ENCODE measurements at regions not wholly inside any gene's neighbourhood (a gene's known extent, or its start where the extent isn't known, plus 50 kb on each side); places are given as distances from the start of the nearest gene placed in this dataset.

DNA sequence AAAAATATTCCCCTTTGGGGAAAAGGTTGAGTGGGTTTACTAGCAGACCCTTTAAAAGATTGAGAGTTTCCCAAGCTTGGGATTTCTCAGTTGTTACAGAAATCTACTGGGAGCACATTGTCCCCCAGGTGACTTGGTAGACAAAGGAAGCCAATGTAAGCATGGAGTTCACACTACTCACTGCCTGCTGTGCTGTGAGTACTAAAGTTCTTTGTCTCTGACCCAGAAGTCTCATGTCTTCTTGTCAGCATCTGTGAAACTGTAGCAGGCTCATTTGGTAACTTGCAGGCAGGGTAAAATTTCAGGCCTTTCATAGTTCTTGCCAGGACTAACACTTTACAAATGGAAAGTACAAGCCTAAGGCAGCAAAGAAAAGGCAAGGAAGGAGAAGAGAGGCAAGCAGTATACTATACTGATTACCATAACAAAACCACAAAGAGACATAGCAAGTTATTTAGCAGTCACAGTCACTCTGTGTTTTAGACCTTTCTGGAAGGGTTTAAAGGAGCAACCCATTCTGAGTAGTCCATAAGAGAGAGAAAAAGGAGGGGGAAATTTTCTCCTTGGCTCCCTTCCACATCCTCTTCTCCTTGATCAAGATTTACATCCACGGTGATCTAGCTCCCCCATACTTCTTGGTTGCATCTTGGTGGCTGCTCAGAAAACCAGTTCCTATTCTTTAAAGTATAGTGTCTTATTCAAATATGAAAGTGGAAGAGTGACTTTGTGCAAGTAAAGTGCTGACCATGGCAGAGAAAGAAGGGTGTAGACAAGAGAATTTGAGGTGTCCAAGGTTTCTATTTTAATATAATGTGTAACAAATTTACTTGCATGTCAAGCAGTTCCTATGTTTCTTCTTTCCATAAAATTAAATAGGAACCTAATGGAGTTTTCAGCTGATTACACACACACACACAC is 160.0 kb upstream of the PDE5A start:
- H3K27me3 ChIP-seq (ENCODE audit: control insufficient read depth in 2 of 2, insufficient read depth in 2 of 2, low read length in 2 of 2), result no peaks in the 10 kb centered on the region
- no peaks in the 10 kb centered on the region for H3K4me1 ChIP-seq (ENCODE audit: control insufficient read depth in 2 of 2, insufficient read depth in 2 of 2, low read length in 2 of 2)
- H3K27me3 Mint-ChIP-seq, result peaks cover 0 to 16% (median 5%) of the 10 kb centered on the region in 5 donors
- no peak overlapping the region for H3K27ac ChIP-seq (ENCODE audit: low read depth, low read length)
- peaks cover 0 to 6% (median 0%) of the 10 kb centered on the region in 11 donors for H3K9me3 Mint-ChIP-seq
- H3K36me3 ChIP-seq (ENCODE audit: control insufficient read depth in 2 of 3, insufficient read depth in 3 of 3, low read length in 3 of 3), result no peaks in the 10 kb centered on the region
- H3K9me3 ChIP-seq (ENCODE audit: control insufficient read depth in 2 of 3, low read length in 3 of 3), result no peaks in the 10 kb centered on the region
- no peaks in the 10 kb centered on the region for H3K36me3 Mint-ChIP-seq
- no peak overlapping the region for H3K27ac Mint-ChIP-seq
- no peak for ATAC-seq
- ChIA-PET CTCF (no interaction called here), POLR2A (no interaction called here)
- no peak overlapping the region for H3K4me3 Mint-ChIP-seq
- no peak for DNase-seq
- intact Hi-C loops (cut with micrococcal nuclease), result no loop called here
- H3K4me3 ChIP-seq (ENCODE audit: low read length), result no peak overlapping the region
- peaks cover 0 to 2% (median 0%) of the 10 kb centered on the region in 7 donors for H3K4me1 Mint-ChIP-seq

DNA sequence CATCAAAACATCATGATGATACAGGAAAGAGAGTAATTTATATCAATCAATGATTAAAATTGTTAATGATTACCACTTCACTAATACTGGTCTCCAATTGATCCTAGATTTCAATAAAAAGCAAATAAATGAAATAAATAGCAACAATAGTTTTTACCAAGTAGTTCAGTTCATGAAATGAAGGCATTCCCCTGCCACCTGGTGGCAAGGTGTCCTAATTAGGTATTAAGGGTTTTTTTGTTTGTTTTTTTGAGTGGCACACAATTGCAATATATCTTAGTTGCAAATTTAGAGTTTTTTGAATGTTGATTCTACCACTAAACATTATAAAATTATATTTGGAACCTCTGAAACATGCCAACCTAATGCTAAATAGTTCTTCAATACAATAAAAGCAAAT is 157.4 kb upstream of the PDE5A start:
- Histone ChIP-seq H3K4me3 (ENCODE audit: low read length) (no peak overlapping the region), H3K36me3 (ENCODE audit: control insufficient read depth in 2 of 3, insufficient read depth in 3 of 3, low read length in 3 of 3) (no peaks in the 10 kb centered on the region), H3K4me1 (ENCODE audit: control insufficient read depth in 2 of 2, insufficient read depth in 2 of 2, low read length in 2 of 2) (no peaks in the 10 kb centered on the region), H3K9me3 (ENCODE audit: control insufficient read depth in 2 of 3, low read length in 3 of 3) (no peaks in the 10 kb centered on the region), H3K27ac (ENCODE audit: low read depth, low read length) (no peak overlapping the region), H3K27me3 (ENCODE audit: control insufficient read depth in 2 of 2, insufficient read depth in 2 of 2, low read length in 2 of 2) (no peaks in the 10 kb centered on the region)
- DNase-seq, result no peak
- ChIA-PET CTCF (no interaction called here), POLR2A (no interaction called here)
- Mint-ChIP-seq H3K27me3 (peaks cover 0 to 23% (median 5%) of the 10 kb centered on the region in 5 donors), H3K4me3 (no peak overlapping the region), H3K9me3 (peaks cover 0 to 6% (median 0%) of the 10 kb centered on the region in 11 donors), H3K27ac (no peak overlapping the region), H3K36me3 (no peaks in the 10 kb centered on the region), H3K4me1 (peaks cover 0 to 2% (median 0%) of the 10 kb centered on the region in 7 donors)
- no peak for ATAC-seq
- intact Hi-C loops (cut with micrococcal nuclease), result loop anchor here (1.0 to 2.0 kb wide), 2 partner anchors 157 to 472 kb away; partner anchors contain the start of gene PDE5A (in 2 of the 2)

DNA sequence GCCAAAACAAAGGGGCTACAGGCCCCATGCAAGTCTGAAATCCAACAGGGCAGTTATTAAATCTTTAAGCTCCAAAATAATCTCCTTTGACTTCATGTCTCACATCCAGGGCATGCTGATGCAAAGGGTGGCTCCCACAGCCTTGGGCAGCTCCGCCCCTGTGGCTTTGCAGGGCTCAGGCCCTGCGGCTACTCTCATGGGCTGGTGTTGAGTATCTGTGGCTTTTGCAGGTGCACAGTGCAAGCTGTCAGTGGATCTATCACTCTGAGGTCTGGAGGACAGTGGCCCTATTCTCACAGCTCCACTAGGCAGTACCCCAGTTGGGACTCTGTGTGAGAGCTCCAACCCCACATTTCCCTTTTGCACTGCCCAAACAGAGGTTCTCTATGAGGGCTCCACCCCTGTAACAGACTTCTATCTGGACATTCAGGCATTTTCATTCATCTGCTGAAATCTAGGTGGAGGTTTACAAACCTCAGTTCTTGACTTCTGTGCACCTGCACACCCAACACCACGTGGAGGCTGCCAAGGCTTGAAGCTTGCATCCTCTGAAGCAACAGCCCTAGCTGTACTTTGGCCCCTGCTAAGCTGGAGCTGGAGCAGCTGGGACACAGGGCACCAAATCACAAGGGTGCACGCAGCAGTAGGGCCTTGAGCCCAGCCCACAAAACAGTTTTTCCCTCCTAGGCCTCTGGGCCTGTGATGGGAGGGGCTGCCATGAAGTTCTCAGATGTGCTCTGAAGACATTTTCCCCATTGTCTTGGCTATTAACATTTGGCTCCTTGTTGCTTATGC is 154.8 kb upstream of the PDE5A start:
- Mint-ChIP-seq H3K27ac (no peak overlapping the region), H3K36me3 (no peaks in the 10 kb centered on the region), H3K4me3 (no peak overlapping the region), H3K4me1 (no peaks in the 10 kb centered on the region), H3K27me3 (peaks cover 0 to 26% (median 9%) of the 10 kb centered on the region in 5 donors), H3K9me3 (peaks cover 0 to 6% (median 2%) of the 10 kb centered on the region in 11 donors)
- Histone ChIP-seq H3K36me3 (ENCODE audit: control insufficient read depth in 2 of 3, insufficient read depth in 3 of 3, low read length in 3 of 3) (no peaks in the 10 kb centered on the region), H3K4me3 (ENCODE audit: low read length) (no peak overlapping the region), H3K4me1 (ENCODE audit: control insufficient read depth in 2 of 2, insufficient read depth in 2 of 2, low read length in 2 of 2) (no peaks in the 10 kb centered on the region), H3K27me3 (ENCODE audit: control insufficient read depth in 2 of 2, insufficient read depth in 2 of 2, low read length in 2 of 2) (no peaks in the 10 kb centered on the region), H3K9me3 (ENCODE audit: control insufficient read depth in 2 of 3, low read length in 3 of 3) (no peaks in the 10 kb centered on the region), H3K27ac (ENCODE audit: low read depth, low read length) (no peak overlapping the region)
- POLR2A ChIA-PET, result no interaction called here
- ATAC-seq (no peak), DNase-seq (no peak)
- intact Hi-C loops (cut with micrococcal nuclease), result no loop called here
- CTCF ChIA-PET, result no interaction called here

DNA sequence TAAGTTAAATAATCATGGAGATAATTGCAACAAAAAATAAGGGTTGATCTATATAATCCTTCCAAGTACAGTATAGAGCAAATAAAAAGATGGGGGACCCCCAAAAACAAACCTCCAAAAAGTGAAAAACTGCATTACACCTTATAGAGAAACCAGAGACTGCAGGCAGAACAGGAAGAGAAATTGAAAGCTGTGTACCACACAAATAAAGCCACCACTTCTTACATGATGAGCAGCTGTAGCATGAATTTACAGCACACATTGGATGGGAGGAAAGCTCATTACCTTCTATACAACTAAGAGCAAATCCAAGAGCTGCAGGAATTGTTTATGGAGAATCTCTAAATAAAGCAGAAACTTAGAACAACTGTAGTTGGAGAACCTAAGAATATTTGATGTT is 152.4 kb upstream of the PDE5A start:
- Histone ChIP-seq H3K27ac (ENCODE audit: low read depth, low read length) (no peak overlapping the region), H3K36me3 (ENCODE audit: control insufficient read depth in 2 of 3, insufficient read depth in 3 of 3, low read length in 3 of 3) (no peaks in the 10 kb centered on the region), H3K4me3 (ENCODE audit: low read length) (no peak overlapping the region), H3K4me1 (ENCODE audit: control insufficient read depth in 2 of 2, insufficient read depth in 2 of 2, low read length in 2 of 2) (no peaks in the 10 kb centered on the region), H3K27me3 (ENCODE audit: control insufficient read depth in 2 of 2, insufficient read depth in 2 of 2, low read length in 2 of 2) (no peaks in the 10 kb centered on the region), H3K9me3 (ENCODE audit: control insufficient read depth in 2 of 3, low read length in 3 of 3) (no peaks in the 10 kb centered on the region)
- Mint-ChIP-seq H3K36me3 (no peaks in the 10 kb centered on the region), H3K27ac (no peak overlapping the region), H3K4me1 (no peaks in the 10 kb centered on the region), H3K27me3 (peaks cover 0 to 17% (median 9%) of the 10 kb centered on the region in 5 donors), H3K9me3 (peaks cover 0 to 6% (median 2%) of the 10 kb centered on the region in 11 donors), H3K4me3 (no peak overlapping the region)
- POLR2A ChIA-PET, result no interaction called here
- intact Hi-C loops (cut with micrococcal nuclease), result no loop called here
- DNase-seq (no peak), ATAC-seq (no peak)
- CTCF ChIA-PET, result no interaction called here

DNA sequence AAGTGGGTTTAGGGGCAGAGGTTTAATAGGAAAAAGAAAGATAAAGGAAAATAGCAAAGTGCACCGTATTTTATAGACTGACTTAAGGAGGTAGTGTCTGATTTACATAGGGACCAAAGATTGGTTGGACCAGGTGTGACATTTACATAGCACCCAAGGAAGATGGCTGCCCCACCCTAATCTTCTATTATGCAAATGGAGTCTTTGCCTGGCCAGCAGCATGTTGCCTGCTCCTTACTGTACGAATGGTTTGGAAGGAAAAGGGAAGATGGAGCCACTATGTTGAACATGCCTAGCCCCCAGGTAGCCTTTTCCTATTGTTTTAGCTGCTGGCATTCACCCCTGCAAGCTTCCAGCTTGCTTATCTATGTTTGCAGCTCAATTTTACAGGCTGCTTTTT is 146.2 kb upstream of the PDE5A start:
- peaks cover 0 to 12% (median under 1%) of the 10 kb centered on the region in 5 donors for H3K27me3 Mint-ChIP-seq
- no peaks in the 10 kb centered on the region for H3K36me3 ChIP-seq (ENCODE audit: control insufficient read depth in 2 of 3, insufficient read depth in 3 of 3, low read length in 3 of 3)
- no peaks in the 10 kb centered on the region for H3K4me1 Mint-ChIP-seq
- H3K4me3 Mint-ChIP-seq, result no peak overlapping the region
- DNase-seq (no peak), ATAC-seq (no peak)
- peaks cover 0 to 6% (median 0%) of the 10 kb centered on the region in 11 donors for H3K9me3 Mint-ChIP-seq
- H3K9me3 ChIP-seq (ENCODE audit: control insufficient read depth in 2 of 3, low read length in 3 of 3), result no peaks in the 10 kb centered on the region
- H3K4me1 ChIP-seq (ENCODE audit: control insufficient read depth in 2 of 2, insufficient read depth in 2 of 2, low read length in 2 of 2), result no peaks in the 10 kb centered on the region
- intact Hi-C loops (cut with micrococcal nuclease), result no loop called here
- CTCF ChIA-PET, result no interaction called here
- H3K27ac ChIP-seq (ENCODE audit: low read depth, low read length), result no peak overlapping the region
- H3K4me3 ChIP-seq (ENCODE audit: low read length), result no peak overlapping the region
- no peak overlapping the region for H3K27ac Mint-ChIP-seq
- H3K27me3 ChIP-seq (ENCODE audit: control insufficient read depth in 2 of 2, insufficient read depth in 2 of 2, low read length in 2 of 2), result no peaks in the 10 kb centered on the region
- no peaks in the 10 kb centered on the region for H3K36me3 Mint-ChIP-seq
- POLR2A ChIA-PET, result no interaction called here

DNA sequence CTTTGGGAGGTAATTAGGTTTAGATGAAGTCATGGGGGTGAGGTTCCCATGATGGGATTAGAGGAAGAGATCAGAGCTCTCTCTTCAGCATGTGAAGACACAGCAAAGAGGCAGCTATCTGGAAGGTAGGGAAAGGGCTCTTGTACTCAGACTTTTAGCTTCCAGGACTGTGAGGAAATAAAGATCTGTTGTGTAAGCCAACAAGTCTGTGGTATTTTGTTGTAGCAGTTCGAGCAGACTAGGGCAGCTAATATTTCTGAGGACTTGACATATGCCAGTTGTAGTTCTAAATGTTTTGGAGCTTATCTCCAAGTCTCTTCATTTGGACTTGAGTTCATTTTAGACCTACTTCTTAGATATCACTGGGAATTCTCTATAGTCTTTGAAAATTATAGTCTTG is 137.3 kb upstream of the PDE5A start:
- Mint-ChIP-seq H3K4me3 (no peak overlapping the region), H3K27ac (no peak overlapping the region), H3K36me3 (no peaks in the 10 kb centered on the region), H3K27me3 (peaks cover 0 to 9% (median 0%) of the 10 kb centered on the region in 5 donors), H3K9me3 (peaks cover 0 to 2% (median 0%) of the 10 kb centered on the region in 11 donors), H3K4me1 (no peaks in the 10 kb centered on the region)
- intact Hi-C loops (cut with micrococcal nuclease), result no loop called here
- Histone ChIP-seq H3K4me1 (ENCODE audit: control insufficient read depth in 2 of 2, insufficient read depth in 2 of 2, low read length in 2 of 2) (no peaks in the 10 kb centered on the region), H3K4me3 (ENCODE audit: low read length) (no peak overlapping the region), H3K9me3 (ENCODE audit: control insufficient read depth in 2 of 3, low read length in 3 of 3) (no peaks in the 10 kb centered on the region), H3K36me3 (ENCODE audit: control insufficient read depth in 2 of 3, insufficient read depth in 3 of 3, low read length in 3 of 3) (no peaks in the 10 kb centered on the region), H3K27ac (ENCODE audit: low read depth, low read length) (no peak overlapping the region), H3K27me3 (ENCODE audit: control insufficient read depth in 2 of 2, insufficient read depth in 2 of 2, low read length in 2 of 2) (no peaks in the 10 kb centered on the region)
- POLR2A ChIA-PET, result no interaction called here
- ATAC-seq (no peak), DNase-seq (no peak)
- CTCF ChIA-PET, result no interaction called here

All from naive thymus-derived CD4-positive, alpha-beta T cell (primary cell).